ENCODE measurements at regions not wholly inside any gene's neighbourhood (a gene's known extent, or its start where the extent isn't known, plus 50 kb on each side); places are given as distances from the start of the nearest gene placed in this dataset.

- DNase-seq, result no peak
These were observed 109.0 kb upstream of the VIPR2 start for GRCh38 chr7:159253657-159254056.

GRCh38 chr7:159250471-159250870 lies 105.8 kb upstream of the VIPR2 start:
- no peak for DNase-seq

GRCh38 chr7:159249671-159250070 lies 105.0 kb upstream of the VIPR2 start:
- no peak for DNase-seq

GRCh38 chr7:159247910-159248309 lies 103.2 kb upstream of the VIPR2 start:
- DNase-seq, result no peak

- DNase-seq, result no peak
These were observed 102.2 kb upstream of the VIPR2 start for GRCh38 chr7:159246702-159247480.

- no peak for DNase-seq
These were observed 96.3 kb upstream of the VIPR2 start for GRCh38 chr7:159240962-159241361.

GRCh38 chr7:159239028-159239427 lies 94.4 kb upstream of the VIPR2 start:
- no peak for DNase-seq

GRCh38 chr7:159238541-159238940 lies 93.9 kb upstream of the VIPR2 start:
- DNase-seq, result no peak

GRCh38 chr7:159237022-159237653 lies 92.5 kb upstream of the VIPR2 start:
- DNase-seq, result no peak

- DNase-seq, result no peak
These were observed 86.3 kb upstream of the VIPR2 start for GRCh38 chr7:159231017-159231416.

- no peak for DNase-seq
These were observed 85.2 kb upstream of the VIPR2 start for GRCh38 chr7:159229683-159230475.

- no peak for DNase-seq
These were observed 82.8 kb upstream of the VIPR2 start for GRCh38 chr7:159227433-159227832.

GRCh38 chr7:159226011-159226702 lies 81.5 kb upstream of the VIPR2 start:
- DNase-seq, result no peak

- no peak for DNase-seq
These were observed 73.9 kb upstream of the VIPR2 start for GRCh38 chr7:159218607-159219006.

- DNase-seq, result no peak
These were observed 73.5 kb upstream of the VIPR2 start for GRCh38 chr7:159218170-159218569.

GRCh38 chr7:159215076-159215475 lies 70.4 kb upstream of the VIPR2 start:
- DNase-seq, result no peak

GRCh38 chr7:159213253-159213652 lies 68.6 kb upstream of the VIPR2 start:
- DNase-seq, result no peak

- no peak for DNase-seq
These were observed 67.6 kb upstream of the VIPR2 start for GRCh38 chr7:159212226-159212625.

GRCh38 chr7:159211540-159212182 lies 67.0 kb upstream of the VIPR2 start:
- no peak for DNase-seq

GRCh38 chr7:159210581-159211235 lies 66.0 kb upstream of the VIPR2 start:
- DNase-seq, result no peak

- no peak for DNase-seq
These were observed 64.8 kb upstream of the VIPR2 start for GRCh38 chr7:159209429-159209828.

- no peak for DNase-seq
These were observed 63.3 kb upstream of the VIPR2 start for GRCh38 chr7:159207951-159208350.
